ENCODE measurements at regions not wholly inside any gene's neighbourhood (a gene's known extent, or its start where the extent isn't known, plus 50 kb on each side); places are given as distances from the start of the nearest gene placed in this dataset.

GRCh38 chr1:201739492-201740085 is 89.4 kb upstream of the IPO9 start:
- intact Hi-C loops (cut with micrococcal nuclease; ENCODE audit: unreplicated experiment), result no loop called here
- ATAC-seq (peak; percentile 87), DNase-seq (ENCODE audit: low read depth, low spot score) (no peak)
- 0 out of 2 replicates have a peak, but pooled peaks cover 20% of the 10 kb centered on the region for H3K4me1 ChIP-seq (ENCODE audit: control insufficient read depth, insufficient read depth, low read length)
- BruUV-seq (replicated peaks), result no TSS peak
- no peak for TF ChIP-seq POLR2AphosphoS5 (IDR thresholded peaks at IDR 0.05; ENCODE audit: low read depth, low read length)
- 0 out of 2 replicates have a peak, but pooled peaks have one; percentile 7 for TF ChIP-seq SIN3A (IDR thresholded peaks at IDR 0.05; ENCODE audit: borderline replicate concordance, insufficient read depth, low read depth, low read length)
- POLR2A ChIA-PET, result interaction anchor here (0.7 to 1.9 kb wide), 2 partner anchors 19 to 199 kb away, joined by 3 to 7 read pairs; no protein-coding TSS in a partner anchor
- peak overlapping the region; percentile 65 for H3K27ac ChIP-seq (ENCODE audit: low read length)
- CTCF ChIA-PET, result interaction anchor here (0.6 to 1.1 kb wide), 4 partner anchors 18 to 393 kb away, joined by 3 to 10 read pairs (median 4); no protein-coding TSS in a partner anchor
- in situ Hi-C loops (cut with HindIII; ENCODE audit: low pct_unique_long_range_greater_than_20kb, low sequenced_read_pairs), result no loop called here
- no peaks in the 10 kb centered on the region for H3K9me3 ChIP-seq (ENCODE audit: control insufficient read depth, insufficient read depth, low read depth, low read length)
- H3K4me3 ChIP-seq (ENCODE audit: low read depth in 2 of 2, low read length in 2 of 2), result peak overlapping the region; percentile 57 to 83
- H3K27me3 ChIP-seq (ENCODE audit: control insufficient read depth, insufficient read depth, low read length), result no peaks in the 10 kb centered on the region
- H3K36me3 ChIP-seq (ENCODE audit: control insufficient read depth, insufficient read depth, low read length), result peaks cover 5% of the 10 kb centered on the region; the same call in 1 of the 2 replicates

DNA sequence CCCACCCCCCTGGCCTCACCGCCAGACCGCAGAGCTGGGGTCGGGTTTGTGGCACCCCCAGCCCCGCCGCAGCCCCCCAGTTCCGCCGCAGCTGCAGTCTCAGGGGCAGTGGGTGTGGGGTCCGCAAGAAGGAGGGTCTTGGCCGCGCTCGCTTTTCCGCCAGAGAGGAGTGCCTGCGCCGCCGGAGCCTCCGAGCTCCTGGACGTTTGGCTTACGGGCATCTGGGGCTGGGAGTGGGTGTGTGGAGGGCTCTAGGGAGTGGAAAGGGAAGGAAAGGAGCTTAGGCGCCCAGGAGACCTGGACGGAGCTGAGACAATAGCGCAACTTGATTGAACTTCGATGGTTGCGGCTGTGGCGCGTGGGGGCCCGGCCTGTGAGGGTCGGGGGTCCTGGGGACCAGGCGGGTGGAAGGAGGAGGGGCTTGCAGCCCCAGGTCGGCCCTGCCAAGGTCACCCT is 88.8 kb upstream of the IPO9 start:
- Histone ChIP-seq H3K4me1 (ENCODE audit: control insufficient read depth, insufficient read depth, low read length) (0 out of 2 replicates have a peak, but pooled peaks cover 20% of the 10 kb centered on the region), H3K36me3 (ENCODE audit: control insufficient read depth, insufficient read depth, low read length) (peaks cover 5% of the 10 kb centered on the region; the same call in 1 of the 2 replicates), H3K27me3 (ENCODE audit: control insufficient read depth, insufficient read depth, low read length) (no peaks in the 10 kb centered on the region), H3K9me3 (ENCODE audit: control insufficient read depth, insufficient read depth, low read depth, low read length) (no peaks in the 10 kb centered on the region), H3K4me3 (ENCODE audit: low read depth in 2 of 2, low read length in 2 of 2) (peak overlapping the region; percentile 57 to 83), H3K27ac (ENCODE audit: low read length) (peak overlapping the region; percentile 65)
- in situ Hi-C loops (cut with HindIII; ENCODE audit: low pct_unique_long_range_greater_than_20kb, low sequenced_read_pairs), result no loop called here
- TF ChIP-seq, protein P1, sequence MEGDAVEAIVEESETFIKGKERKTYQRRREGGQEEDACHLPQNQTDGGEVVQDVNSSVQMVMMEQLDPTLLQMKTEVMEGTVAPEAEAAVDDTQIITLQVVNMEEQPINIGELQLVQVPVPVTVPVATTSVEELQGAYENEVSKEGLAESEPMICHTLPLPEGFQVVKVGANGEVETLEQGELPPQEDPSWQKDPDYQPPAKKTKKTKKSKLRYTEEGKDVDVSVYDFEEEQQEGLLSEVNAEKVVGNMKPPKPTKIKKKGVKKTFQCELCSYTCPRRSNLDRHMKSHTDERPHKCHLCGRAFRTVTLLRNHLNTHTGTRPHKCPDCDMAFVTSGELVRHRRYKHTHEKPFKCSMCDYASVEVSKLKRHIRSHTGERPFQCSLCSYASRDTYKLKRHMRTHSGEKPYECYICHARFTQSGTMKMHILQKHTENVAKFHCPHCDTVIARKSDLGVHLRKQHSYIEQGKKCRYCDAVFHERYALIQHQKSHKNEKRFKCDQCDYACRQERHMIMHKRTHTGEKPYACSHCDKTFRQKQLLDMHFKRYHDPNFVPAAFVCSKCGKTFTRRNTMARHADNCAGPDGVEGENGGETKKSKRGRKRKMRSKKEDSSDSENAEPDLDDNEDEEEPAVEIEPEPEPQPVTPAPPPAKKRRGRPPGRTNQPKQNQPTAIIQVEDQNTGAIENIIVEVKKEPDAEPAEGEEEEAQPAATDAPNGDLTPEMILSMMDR (IDR thresholded peaks at IDR 0.05), result no peak
- TF ChIP-seq TCF7L2 (IDR thresholded peaks at IDR 0.05; ENCODE audit: low read depth, low read length) (no peak; the same call in 1 of the 2 replicates), SIN3A (IDR thresholded peaks at IDR 0.05; ENCODE audit: borderline replicate concordance, insufficient read depth, low read depth, low read length) (no peak), POLR2AphosphoS5 (IDR thresholded peaks at IDR 0.05; ENCODE audit: low read depth, low read length) (no peak)
- TF ChIP-seq, protein P2, sequence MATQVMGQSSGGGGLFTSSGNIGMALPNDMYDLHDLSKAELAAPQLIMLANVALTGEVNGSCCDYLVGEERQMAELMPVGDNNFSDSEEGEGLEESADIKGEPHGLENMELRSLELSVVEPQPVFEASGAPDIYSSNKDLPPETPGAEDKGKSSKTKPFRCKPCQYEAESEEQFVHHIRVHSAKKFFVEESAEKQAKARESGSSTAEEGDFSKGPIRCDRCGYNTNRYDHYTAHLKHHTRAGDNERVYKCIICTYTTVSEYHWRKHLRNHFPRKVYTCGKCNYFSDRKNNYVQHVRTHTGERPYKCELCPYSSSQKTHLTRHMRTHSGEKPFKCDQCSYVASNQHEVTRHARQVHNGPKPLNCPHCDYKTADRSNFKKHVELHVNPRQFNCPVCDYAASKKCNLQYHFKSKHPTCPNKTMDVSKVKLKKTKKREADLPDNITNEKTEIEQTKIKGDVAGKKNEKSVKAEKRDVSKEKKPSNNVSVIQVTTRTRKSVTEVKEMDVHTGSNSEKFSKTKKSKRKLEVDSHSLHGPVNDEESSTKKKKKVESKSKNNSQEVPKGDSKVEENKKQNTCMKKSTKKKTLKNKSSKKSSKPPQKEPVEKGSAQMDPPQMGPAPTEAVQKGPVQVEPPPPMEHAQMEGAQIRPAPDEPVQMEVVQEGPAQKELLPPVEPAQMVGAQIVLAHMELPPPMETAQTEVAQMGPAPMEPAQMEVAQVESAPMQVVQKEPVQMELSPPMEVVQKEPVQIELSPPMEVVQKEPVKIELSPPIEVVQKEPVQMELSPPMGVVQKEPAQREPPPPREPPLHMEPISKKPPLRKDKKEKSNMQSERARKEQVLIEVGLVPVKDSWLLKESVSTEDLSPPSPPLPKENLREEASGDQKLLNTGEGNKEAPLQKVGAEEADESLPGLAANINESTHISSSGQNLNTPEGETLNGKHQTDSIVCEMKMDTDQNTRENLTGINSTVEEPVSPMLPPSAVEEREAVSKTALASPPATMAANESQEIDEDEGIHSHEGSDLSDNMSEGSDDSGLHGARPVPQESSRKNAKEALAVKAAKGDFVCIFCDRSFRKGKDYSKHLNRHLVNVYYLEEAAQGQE (IDR thresholded peaks at IDR 0.05; ENCODE audit: insufficient read depth in 1 of 2, low read depth in 2 of 2, low read length in 1 of 2), result no peak
- CTCF ChIA-PET, result interaction anchor here (0.6 to 1.1 kb wide), 5 partner anchors 19 to 394 kb away, joined by 3 to 10 read pairs (median 4); no protein-coding TSS in a partner anchor
- POLR2A ChIA-PET, result interaction anchor here (0.7 to 1.9 kb wide), 2 partner anchors 19 to 200 kb away, joined by 3 to 7 read pairs; no protein-coding TSS in a partner anchor
- ATAC-seq (peak; percentile 74), DNase-seq (ENCODE audit: low read depth, low spot score) (no peak)
- intact Hi-C loops (cut with micrococcal nuclease; ENCODE audit: unreplicated experiment), result no loop called here
- BruUV-seq (replicated peaks), result no TSS peak
